Suppressor macrophage treated with lipopolysaccharide for 4 hours (primary cell): ENCODE measurements at regions not wholly inside any gene's neighbourhood (a gene's known extent, or its start where the extent isn't known, plus 50 kb on each side); places are given as distances from the start of the nearest gene placed in this dataset.

Experiments
- DNase-seq: peaks from one replicate; pipeline ENCODE4 v3.0.0-alpha.2; 2020

GRCh38 chr17:79162012-79162963, 87.7 kb downstream of the ENGASE start:
- no peak for DNase-seq

GRCh38 chr17:79160980-79161636, 86.5 kb downstream of the ENGASE start:
- no peak for DNase-seq

GRCh38 chr17:79159926-79160325, 85.3 kb downstream of the ENGASE start:
- DNase-seq: no peak

DNA sequence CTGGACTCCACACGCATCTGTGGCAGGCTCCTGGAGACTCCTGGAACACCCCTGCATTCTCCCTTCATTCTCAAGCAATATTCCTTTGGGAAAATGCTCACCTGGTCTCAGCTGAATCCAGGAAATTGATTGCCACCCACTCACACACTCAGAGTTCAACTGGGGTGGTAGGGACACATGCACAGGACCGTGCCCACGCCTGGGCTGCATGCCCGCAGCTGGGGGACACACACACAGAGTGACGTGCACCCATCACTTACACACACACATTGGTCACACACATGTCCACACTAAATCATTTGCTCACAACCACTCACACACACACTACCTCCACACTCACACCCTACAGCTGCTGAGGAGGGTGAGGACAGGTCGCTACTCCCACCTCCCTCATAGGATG, 84.8 kb downstream of the ENGASE start:
- no peak for DNase-seq

- no peak for DNase-seq
Measured at GRCh38 chr17:79156463-79157095, 82.0 kb downstream of the ENGASE start.

- no peak for DNase-seq
Measured at GRCh38 chr17:79155701-79156100, 81.1 kb downstream of the ENGASE start.

GRCh38 chr17:79154951-79155585, 80.4 kb downstream of the ENGASE start:
- DNase-seq: no peak

DNA sequence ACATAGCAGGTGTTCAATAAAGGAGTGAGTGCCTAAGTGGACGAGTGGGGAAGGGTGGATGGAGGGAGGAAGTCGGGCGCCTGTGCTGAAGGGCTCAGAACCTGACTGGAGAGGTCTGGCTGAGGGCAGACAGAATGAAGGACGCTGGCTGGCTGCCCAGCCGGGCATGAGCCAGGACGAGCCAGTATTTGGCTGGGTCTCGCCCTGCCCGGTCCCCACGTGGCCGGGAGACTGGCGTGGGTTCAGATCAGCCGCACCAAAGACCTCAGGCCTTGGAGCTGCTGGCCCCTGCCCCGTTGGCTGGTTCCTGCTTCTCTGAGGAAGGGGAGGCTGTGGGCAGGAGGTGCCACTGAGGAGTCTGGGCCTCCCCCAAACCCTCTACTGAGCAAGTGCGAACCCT, 79.8 kb downstream of the ENGASE start:
- DNase-seq: no peak

DNA sequence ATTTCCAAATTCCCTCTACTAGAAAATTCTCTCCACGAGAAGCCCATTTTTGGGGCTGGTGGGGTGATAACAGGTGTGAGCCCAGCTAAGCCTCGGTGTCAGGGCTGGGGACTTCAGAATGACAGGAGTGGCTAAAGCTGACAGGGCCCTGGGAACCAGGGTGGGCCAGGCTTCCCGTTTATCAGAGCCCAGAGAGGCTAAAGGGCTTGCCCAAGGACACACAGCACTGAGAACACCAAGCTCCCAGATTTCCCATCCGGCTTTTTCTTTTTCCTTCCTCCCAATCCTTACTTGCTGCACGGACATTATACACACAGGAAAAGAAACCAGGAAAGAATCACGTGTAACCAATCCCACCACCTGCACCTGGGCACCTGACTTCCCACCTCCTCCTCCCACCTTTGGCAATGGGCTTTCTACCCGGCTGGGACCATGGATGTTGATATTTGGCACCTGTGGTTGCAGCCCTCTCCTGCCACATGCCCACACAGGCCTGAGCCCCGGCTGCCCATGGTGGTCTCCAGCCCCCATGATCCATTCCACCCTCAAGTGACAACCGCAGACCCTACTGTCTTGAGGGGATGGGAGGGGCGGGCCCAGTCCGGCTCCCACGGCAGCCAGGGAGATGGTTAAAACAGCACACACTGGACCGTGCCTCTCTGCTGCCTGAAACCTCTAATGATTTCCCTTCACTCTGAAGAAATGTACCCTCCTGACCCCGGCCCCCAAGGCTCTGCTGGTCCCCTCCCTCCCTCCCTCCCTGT, 78.9 kb downstream of the ENGASE start:
- DNase-seq: no peak

DNA sequence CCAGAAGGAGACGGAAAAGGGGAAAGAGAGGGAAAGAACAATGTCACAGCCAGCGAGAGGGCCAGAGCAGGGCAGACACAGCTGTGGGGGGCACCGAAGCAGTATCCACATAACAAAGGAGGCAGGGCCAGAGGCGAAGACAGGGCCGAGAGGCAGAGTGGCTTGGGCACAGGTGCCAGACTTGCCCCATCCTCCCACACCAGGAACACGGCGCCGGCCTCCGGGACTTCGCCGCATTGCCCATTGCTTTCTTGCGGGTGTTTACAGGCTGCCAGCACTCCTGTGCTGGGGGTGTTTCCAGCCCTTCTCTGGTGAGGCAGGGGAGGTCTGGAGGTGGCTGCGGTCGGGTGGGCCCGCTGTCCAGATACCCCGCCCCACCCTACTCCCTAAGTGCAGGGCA, 78.0 kb downstream of the ENGASE start:
- DNase-seq: no peak

DNA sequence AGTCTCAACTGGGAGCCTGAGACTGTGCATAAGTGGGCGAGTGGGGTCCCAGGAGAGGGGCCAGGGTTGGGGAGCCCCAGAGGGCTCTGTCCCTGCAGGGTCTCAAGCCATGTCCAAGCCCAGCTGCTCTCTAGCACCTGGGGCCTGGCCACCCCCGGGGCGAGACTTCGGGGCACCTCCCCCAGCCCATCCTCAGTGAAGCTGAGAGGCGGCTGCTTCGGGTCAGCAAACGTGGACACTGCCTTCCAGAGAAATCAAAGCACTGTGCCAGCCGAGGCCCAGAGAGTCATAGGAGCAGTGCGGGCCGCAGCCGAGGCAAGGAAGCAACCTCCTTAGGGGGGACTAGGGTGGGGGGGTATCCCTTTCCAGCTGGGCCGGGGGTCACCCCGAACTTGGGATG, 77.5 kb downstream of the ENGASE start:
- no peak for DNase-seq

DNA sequence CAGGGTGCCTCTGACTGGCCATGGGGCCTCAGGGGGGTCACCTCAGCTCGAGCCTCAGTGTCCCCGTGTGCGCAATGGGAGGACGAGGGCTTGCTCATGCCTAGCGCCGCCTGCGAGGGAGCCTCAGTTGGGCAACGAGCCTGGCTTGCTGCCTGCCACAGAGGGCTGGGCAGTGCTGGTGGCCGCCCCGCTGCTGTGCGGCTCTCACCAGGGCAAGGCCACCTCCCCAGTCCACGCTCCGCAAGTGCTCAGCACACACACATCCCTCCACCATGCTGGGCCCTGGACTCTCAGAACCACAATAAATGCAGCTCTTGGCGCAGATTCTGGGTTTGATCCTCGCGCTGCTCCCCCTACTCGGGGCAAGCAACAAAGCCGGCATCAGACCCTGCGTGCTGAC, 76.2 kb downstream of the ENGASE start:
- DNase-seq: no peak

DNA sequence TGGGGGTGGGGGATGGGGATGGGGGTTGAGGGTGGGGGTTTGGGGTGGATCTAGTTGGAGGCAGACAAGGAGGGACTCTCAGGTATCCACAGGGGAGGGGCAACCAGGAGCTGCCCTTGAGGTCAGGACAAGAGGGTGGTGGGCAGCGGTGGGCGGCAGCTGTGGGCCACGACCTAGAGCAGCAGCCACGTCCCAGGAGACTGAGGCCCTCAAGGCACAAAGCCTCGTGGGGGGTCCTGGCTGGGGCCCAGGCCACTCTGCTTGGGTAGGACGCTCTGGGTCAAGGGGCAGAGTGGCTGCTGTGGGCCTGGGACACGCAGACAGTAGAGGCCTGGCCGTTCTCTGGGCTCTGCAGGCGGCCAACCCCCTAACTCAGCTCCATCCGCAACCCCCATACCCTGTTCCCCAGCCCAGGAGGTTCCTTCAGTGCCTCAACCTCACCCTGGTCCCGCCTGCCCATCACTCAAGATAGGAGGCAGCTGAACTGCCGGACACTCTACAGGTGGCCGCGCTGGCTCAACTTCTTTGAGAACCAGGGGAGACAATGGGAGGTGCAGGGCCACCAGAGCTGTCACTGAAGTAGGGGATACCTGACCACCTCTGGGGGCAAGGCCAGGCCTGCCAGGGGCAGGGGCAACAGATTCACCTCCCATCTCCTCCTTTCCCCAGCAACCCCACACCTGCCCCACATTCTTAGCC, 75.6 kb downstream of the ENGASE start:
- no peak for DNase-seq

DNA sequence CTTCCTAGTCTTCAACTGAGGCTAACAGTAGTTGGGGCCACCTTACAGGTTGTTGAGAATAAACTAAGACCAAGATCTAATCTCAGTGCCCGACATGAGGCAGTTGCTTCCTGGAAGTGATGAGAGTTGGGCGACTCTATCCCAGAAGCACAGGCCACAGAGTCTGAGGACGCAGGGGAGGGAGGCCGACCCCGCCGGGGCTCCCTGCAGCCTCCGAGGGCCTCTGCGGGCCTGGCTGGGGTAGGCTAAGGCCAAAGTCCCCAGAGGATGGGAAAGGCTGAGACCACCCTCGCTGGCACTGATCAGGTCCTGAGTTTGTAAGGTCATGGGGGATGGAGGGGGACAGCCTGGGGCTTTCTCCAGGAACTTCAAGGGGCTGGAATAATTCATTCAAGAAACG, 74.0 kb downstream of the ENGASE start:
- no peak for DNase-seq

DNA sequence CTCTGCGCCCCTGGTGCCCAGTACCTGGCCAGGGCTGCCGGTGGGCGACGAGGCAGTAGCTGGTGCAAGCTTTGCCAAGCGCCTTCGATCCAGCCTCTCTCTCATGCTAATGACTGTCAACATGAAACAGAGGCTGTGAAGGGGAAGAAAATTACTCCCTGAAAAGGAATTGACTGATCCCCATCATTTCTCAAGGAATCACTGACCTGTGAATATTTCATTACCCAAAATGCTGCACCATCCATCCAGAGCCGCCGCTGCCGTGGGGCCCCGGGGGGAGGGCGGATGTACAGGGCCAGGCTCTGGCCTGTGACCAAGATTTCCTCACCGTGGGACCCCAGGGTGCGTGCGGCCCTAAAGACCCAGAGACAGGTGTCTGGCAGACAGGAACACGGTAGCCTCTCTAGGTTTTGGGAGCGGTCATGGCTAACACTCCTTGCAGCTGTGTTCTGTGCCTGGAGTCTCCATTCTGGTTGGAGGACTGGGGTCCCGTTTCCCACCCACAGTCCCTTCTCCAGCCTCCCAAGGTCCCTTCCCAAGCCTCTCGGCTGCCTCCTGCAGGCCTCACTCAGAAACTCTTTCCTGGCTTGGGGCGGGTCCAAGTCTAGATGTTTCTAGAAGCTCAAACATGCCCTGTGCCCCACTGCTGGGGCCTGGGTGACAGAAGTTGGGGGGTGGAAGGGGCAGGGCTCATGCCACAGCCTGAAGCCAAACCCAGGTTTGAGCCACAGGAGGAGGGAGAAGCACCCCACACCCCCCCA, 73.3 kb downstream of the ENGASE start:
- DNase-seq: no peak

GRCh38 chr17:79146562-79146961, 71.9 kb downstream of the ENGASE start:
- no peak for DNase-seq

DNA sequence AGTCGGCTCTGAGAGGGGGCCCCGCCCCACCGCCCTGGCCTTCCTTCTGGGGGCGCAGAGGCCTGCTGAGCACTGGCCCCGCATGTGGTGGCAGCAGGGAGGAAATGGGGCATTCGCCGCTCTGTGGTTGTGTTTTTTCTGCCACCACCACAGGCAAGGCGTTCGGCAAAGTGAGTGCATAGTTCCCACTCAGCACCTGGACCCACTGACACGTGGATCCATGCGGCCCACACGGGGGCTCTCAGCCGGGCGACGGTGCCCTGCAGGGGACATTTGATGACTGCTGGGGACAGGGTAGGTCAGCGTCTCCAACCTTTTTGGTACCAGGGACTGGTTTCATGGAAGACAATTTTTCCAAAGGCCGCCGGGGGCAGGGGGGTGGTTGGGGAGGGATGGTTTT, 70.9 kb downstream of the ENGASE start:
- DNase-seq: no peak

- DNase-seq: no peak
Measured at GRCh38 chr17:79144133-79144532, 69.5 kb downstream of the ENGASE start.

DNA sequence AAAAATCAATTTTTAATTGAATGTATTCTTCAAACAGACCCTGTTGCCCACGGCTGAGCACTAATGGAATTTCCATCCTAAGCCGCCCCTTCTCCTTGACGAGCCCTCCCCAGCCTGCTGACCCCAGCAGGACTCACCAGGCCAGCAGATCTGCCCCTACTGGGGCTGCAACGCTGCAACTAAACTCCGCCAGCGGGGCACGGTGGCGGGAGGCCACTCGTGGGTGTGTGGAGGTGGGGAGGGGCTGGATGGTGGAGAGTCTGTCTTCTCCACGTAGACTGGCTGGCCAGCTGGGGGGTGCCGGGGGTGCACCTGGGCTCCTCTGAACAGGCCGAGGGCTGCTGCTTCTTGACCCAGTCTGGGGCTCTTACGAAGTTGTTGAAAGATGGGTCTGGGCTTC, 67.8 kb downstream of the ENGASE start:
- DNase-seq: no peak

GRCh38 chr17:79141578-79142355, 67.1 kb downstream of the ENGASE start:
- no peak for DNase-seq
